Endothelial cell of umbilical vein (primary cell): ENCODE measurements at regions not wholly inside any gene's neighbourhood (a gene's known extent, or its start where the extent isn't known, plus 50 kb on each side); places are given as distances from the start of the nearest gene placed in this dataset.

ENCODE experiments used
- BruUV-seq: library from RNA; stranded (reverse); fragments of 400-500 nt; replicated peaks from 2 replicates; lab custom pipeline; 2021; lab: Mats Ljungman, UMichigan
- CTCF ChIA-PET: fragments of 300-600, 350-600 bp; sonication (Branson Sonifier 250); formaldehyde crosslinking; loops from one replicate; lab custom pipeline; 2021; ENCODE audit warnings: antibody characterized with exemption, inconsistent platforms; lab: Charles Lee
- POLR2A ChIA-PET: fragments of 300-600, 350-600 bp; sonication (Branson Sonifier 250); formaldehyde crosslinking; loops from one replicate; lab custom pipeline; 2021; ENCODE audit warnings: antibody characterized with exemption, inconsistent platforms; lab: Charles Lee
- DNase-seq: peaks from one replicate; pipeline ENCODE4 v3.0.0-alpha.2; 2011; ENCODE audit warnings: low read depth, low spot score
- FAIRE-seq: peaks from 2 replicates; lab custom pipeline; 2011; peaks lifted over from hg19 to GRCh38; lab: Jason Lieb, UNC
- H2AFZ ChIP-seq: 2 replicates; pipeline ENCODE4 v1.6.0; 2012; ENCODE audit warnings: low read depth, low read length, control low read depth, inconsistent platforms
- H3K27ac ChIP-seq: 2 replicates; pipeline ENCODE4 v1.5.1; 2011; ENCODE audit warnings: low read depth, mild to moderate bottlenecking, control low read depth, low read length, moderate library complexity; ENCODE audit not compliant: insufficient read depth
- H3K27me3 ChIP-seq, 2 experiments: 2 replicates each; pipeline versions ENCODE4 v1.6.0 to v1.6.1; 2011; ENCODE audit warnings: low read length in 2 of 2, mixed read lengths in 1 of 2; ENCODE audit not compliant: control insufficient read depth in 2 of 2, insufficient read depth in 2 of 2
- H3K36me3 ChIP-seq, 2 experiments: 2 replicates in 1 of 2; 3 replicates in 1 of 2; pipeline ENCODE4 v1.5.1; 2011; ENCODE audit warnings: low read length in 2 of 2, mild to moderate bottlenecking in 1 of 2, moderate library complexity in 1 of 2; ENCODE audit not compliant: control insufficient read depth in 2 of 2, insufficient read depth in 2 of 2; ENCODE audit errors: extremely low read depth in 1 of 2
- H3K4me1 ChIP-seq: 3 replicates; pipeline ENCODE4 v1.5.1; 2011; ENCODE audit warnings: mild to moderate bottlenecking, low read length; ENCODE audit not compliant: control insufficient read depth, insufficient read depth; ENCODE audit errors: extremely low read depth
- H3K4me2 ChIP-seq: 2 replicates; pipeline ENCODE4 v1.6.1; 2011; ENCODE audit warnings: low read length, control low read depth, mixed read lengths; ENCODE audit not compliant: insufficient read depth
- H3K4me3 ChIP-seq, 3 experiments: fragments of 200-600 bp in 1 of 3; sonication (generic), shearing (Covaris generic) in 1 of 3; replicated peaks in 1 of 3; 2 replicates each; pipeline ENCODE4 v1.5.1; 2011 to 2016; ENCODE audit warnings: control low read depth in 3 of 3, low read length in 3 of 3, mild to moderate bottlenecking in 2 of 3, inconsistent platforms in 1 of 3, low read depth in 1 of 3, moderate library complexity in 1 of 3; ENCODE audit not compliant: insufficient read depth in 1 of 3
- H3K79me2 ChIP-seq: 2 replicates; pipeline ENCODE4 v1.6.0; 2012; ENCODE audit warnings: low read length, inconsistent platforms; ENCODE audit not compliant: control insufficient read depth, insufficient read depth
- H3K9ac ChIP-seq: replicated peaks from 2 replicates; pipeline ENCODE3; 2011; ENCODE audit warnings: low read length, control low read depth; ENCODE audit not compliant: insufficient read depth; ENCODE audit errors: extremely low read depth
- H3K9me1 ChIP-seq: replicated peaks from 3 replicates; pipeline ENCODE4 v1.6.0; 2011; ENCODE audit warnings: mild to moderate bottlenecking, low read length; ENCODE audit not compliant: control insufficient read depth, insufficient read depth; ENCODE audit errors: extremely low read depth
- H3K9me3 ChIP-seq: replicated peaks from 2 replicates; pipeline ENCODE4 v1.5.1; 2012; ENCODE audit warnings: low read length, inconsistent platforms; ENCODE audit not compliant: control insufficient read depth, insufficient read depth
- H4K20me1 ChIP-seq: replicated peaks from 2 replicates; pipeline ENCODE3; 2011; ENCODE audit warnings: mild to moderate bottlenecking, low read length; ENCODE audit not compliant: control insufficient read depth, insufficient read depth; ENCODE audit errors: extremely low read depth
- EZH2 ChIP-seq: IDR thresholded peaks from 2 replicates; pipeline ENCODE4 v1.6.1; 2012; ENCODE audit warnings: borderline replicate concordance, low read depth, mild to moderate bottlenecking, moderate library complexity, low read length, inconsistent platforms; ENCODE audit not compliant: severe bottlenecking
- FOS ChIP-seq: IDR thresholded peaks from 2 replicates; pipeline ENCODE4 v1.6.1; 2011; ENCODE audit warnings: mild to moderate bottlenecking, low read length, moderate library complexity, borderline replicate concordance; ENCODE audit not compliant: insufficient read depth
- GATA2 ChIP-seq: IDR thresholded peaks from 2 replicates; pipeline ENCODE4 v1.7.0; 2011; ENCODE audit warnings: low read depth, mild to moderate bottlenecking, moderate library complexity, mixed read lengths, low read length; ENCODE audit not compliant: insufficient read length, insufficient read depth
- JUN ChIP-seq: IDR thresholded peaks from 2 replicates; pipeline ENCODE4 v1.6.1; 2011; ENCODE audit warnings: borderline replicate concordance, low read depth; ENCODE audit not compliant: insufficient read length, insufficient read depth
- MYC ChIP-seq: IDR thresholded peaks from one replicate; pipeline ENCODE4 v1.6.1; 2011; ENCODE audit warnings: mild to moderate bottlenecking, low read depth, low read length
- POLR2A ChIP-seq: IDR thresholded peaks from 2 replicates; pipeline ENCODE4 v1.6.1; 2012; ENCODE audit warnings: low read depth, mild to moderate bottlenecking, control low read depth, low read length
- POLR2AphosphoS5 ChIP-seq: IDR thresholded peaks from 2 replicates; pipeline ENCODE4 v1.6.1; 2012; ENCODE audit warnings: low read depth, mild to moderate bottlenecking, control low read depth, low read length, moderate library complexity; ENCODE audit not compliant: insufficient read depth
- dilution Hi-C: fragments of 300-500 bp; cut with MboI; formaldehyde crosslinking; loops from one replicate; pipeline ENCODE4 v1.15.0; 2019; ENCODE audit warnings: low sequenced_read_pairs; ENCODE audit not compliant: extremely low pct_ligation_motif_present
- intact Hi-C: fragments of 100-400 bp; cut with micrococcal nuclease; formaldehyde crosslinking; loops from one replicate; pipeline ENCODE4 v1.10.0; 2022
- TF ChIP-seq, protein P1 (sequence below), 2 donors: IDR thresholded peaks; 1 replicate in 1 of 2; 2 replicates in 1 of 2; pipeline ENCODE4 v1.5.1; 2011; ENCODE audit warnings: low read length in 2 of 2, mild to moderate bottlenecking in 2 of 2, moderate library complexity in 2 of 2, control low read depth in 1 of 2, inconsistent platforms in 1 of 2, low read depth in 1 of 2; ENCODE audit not compliant: insufficient read depth in 1 of 2; ENCODE audit errors: extremely low read depth in 1 of 2
- TF ChIP-seq, protein P2 (sequence below): IDR thresholded peaks from 2 replicates; pipeline ENCODE4 v1.6.1; 2011; ENCODE audit not compliant: insufficient read depth, insufficient read length

DNA sequence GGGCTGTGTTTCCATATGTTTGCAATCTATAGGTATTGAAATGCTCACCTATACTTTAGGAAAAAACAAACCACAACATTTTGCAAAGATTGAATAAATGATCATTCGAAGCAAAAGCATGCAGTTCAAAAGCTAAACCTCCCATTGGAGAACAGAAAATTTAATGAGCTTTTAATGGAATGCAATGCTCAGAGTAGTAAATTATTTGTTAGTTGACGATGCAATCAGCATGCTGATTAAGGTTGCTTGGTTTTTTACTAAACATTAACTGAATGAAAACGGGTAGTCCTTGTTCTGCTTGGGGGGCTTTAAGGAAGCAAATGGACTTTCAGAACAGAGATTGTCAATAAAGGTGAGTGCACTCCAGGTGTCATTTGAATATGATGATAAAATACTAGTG lies 123.3 kb upstream of the TMEM161B start:
- dilution Hi-C loops (no loop called here), intact Hi-C loops (no loop called here)
- H3K27me3 ChIP-seq: peaks cover 0 to 3% of the 10 kb centered on the region in 2 experiments
- H3K9me1 ChIP-seq: no peaks in the 10 kb centered on the region
- no TSS peak for BruUV-seq
- CTCF ChIA-PET: no interaction called here
- TF ChIP-seq FOS: no peak
- no peak for TF ChIP-seq JUN
- TF ChIP-seq MYC: no peak
- no peak for TF ChIP-seq POLR2A
- TF ChIP-seq POLR2AphosphoS5: no peak
- TF ChIP-seq, protein P1, sequence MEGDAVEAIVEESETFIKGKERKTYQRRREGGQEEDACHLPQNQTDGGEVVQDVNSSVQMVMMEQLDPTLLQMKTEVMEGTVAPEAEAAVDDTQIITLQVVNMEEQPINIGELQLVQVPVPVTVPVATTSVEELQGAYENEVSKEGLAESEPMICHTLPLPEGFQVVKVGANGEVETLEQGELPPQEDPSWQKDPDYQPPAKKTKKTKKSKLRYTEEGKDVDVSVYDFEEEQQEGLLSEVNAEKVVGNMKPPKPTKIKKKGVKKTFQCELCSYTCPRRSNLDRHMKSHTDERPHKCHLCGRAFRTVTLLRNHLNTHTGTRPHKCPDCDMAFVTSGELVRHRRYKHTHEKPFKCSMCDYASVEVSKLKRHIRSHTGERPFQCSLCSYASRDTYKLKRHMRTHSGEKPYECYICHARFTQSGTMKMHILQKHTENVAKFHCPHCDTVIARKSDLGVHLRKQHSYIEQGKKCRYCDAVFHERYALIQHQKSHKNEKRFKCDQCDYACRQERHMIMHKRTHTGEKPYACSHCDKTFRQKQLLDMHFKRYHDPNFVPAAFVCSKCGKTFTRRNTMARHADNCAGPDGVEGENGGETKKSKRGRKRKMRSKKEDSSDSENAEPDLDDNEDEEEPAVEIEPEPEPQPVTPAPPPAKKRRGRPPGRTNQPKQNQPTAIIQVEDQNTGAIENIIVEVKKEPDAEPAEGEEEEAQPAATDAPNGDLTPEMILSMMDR (IDR thresholded peaks at IDR 0.05; ENCODE audit: extremely low read depth in 1 of 2, insufficient read depth in 1 of 2, low read depth in 1 of 2, low read length in 2 of 2): no peak
- TF ChIP-seq, protein P2, sequence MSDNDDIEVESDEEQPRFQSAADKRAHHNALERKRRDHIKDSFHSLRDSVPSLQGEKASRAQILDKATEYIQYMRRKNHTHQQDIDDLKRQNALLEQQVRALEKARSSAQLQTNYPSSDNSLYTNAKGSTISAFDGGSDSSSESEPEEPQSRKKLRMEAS: no peak
- TF ChIP-seq EZH2: no peak
- no peak for TF ChIP-seq GATA2
- H3K79me2 ChIP-seq: no peaks in the 10 kb centered on the region
- no peak overlapping the region for H3K4me3 ChIP-seq
- DNase-seq (no peak), FAIRE-seq (no peak)
- no peak overlapping the region for H2AFZ ChIP-seq
- no peaks in the 10 kb centered on the region for H3K4me1 ChIP-seq
- no peaks in the 10 kb centered on the region for H3K36me3 ChIP-seq
- no peak overlapping the region for H3K27ac ChIP-seq
- no peak overlapping the region for H3K4me2 ChIP-seq
- POLR2A ChIA-PET: no interaction called here
- H4K20me1 ChIP-seq: no peaks in the 10 kb centered on the region
- no peaks in the 10 kb centered on the region for H3K9me3 ChIP-seq
- no peak overlapping the region for H3K9ac ChIP-seq
